ENCODE measurements at regions not wholly inside any gene's neighbourhood (a gene's known extent, or its start where the extent isn't known, plus 50 kb on each side); places are given as distances from the start of the nearest gene placed in this dataset.

GRCh38 chr1:218643926-218644325 lies 298.8 kb downstream of the TGFB2 start:
- FAIRE-seq = no peak
- Histone ChIP-seq H3K27me3 (ENCODE audit: control insufficient read depth, insufficient read depth, low read length) (no peaks in the 10 kb centered on the region), H3K4me3 (ENCODE audit: low read depth, low read length) (no peak overlapping the region), H3K36me3 (ENCODE audit: control insufficient read depth, insufficient read depth, low read length) (no peaks in the 10 kb centered on the region)
- TF ChIP-seq CTCF (IDR thresholded peaks at IDR 0.05; ENCODE audit: insufficient read depth, low read length, severe bottlenecking) = no peak
- no peak for DNase-seq (ENCODE audit: low read depth)

GRCh38 chr1:218646288-218646687 lies 301.2 kb downstream of the TGFB2 start:
- TF ChIP-seq CTCF (IDR thresholded peaks at IDR 0.05; ENCODE audit: insufficient read depth, low read length, severe bottlenecking) = no peak
- H3K27me3 ChIP-seq (ENCODE audit: control insufficient read depth, insufficient read depth, low read length) = no peaks in the 10 kb centered on the region
- no peaks in the 10 kb centered on the region for H3K36me3 ChIP-seq (ENCODE audit: control insufficient read depth, insufficient read depth, low read length)
- DNase-seq (ENCODE audit: low read depth) (no peak), FAIRE-seq (no peak)
- no peak overlapping the region for H3K4me3 ChIP-seq (ENCODE audit: low read depth, low read length)

- Histone ChIP-seq H3K36me3 (ENCODE audit: control insufficient read depth, insufficient read depth, low read length) (no peaks in the 10 kb centered on the region), H3K4me3 (ENCODE audit: low read depth, low read length) (no peak overlapping the region), H3K27me3 (ENCODE audit: control insufficient read depth, insufficient read depth, low read length) (no peaks in the 10 kb centered on the region)
- DNase-seq (ENCODE audit: low read depth) (no peak), FAIRE-seq (no peak)
- TF ChIP-seq CTCF (IDR thresholded peaks at IDR 0.05; ENCODE audit: insufficient read depth, low read length, severe bottlenecking) = no peak
These were observed 311.3 kb downstream of the TGFB2 start for GRCh38 chr1:218656301-218657037.

- FAIRE-seq = no peak
These were observed 313.1 kb downstream of the TGFB2 start for GRCh38 chr1:218658269-218658668.

GRCh38 chr1:218658899-218659298 lies 313.8 kb downstream of the TGFB2 start:
- TF ChIP-seq CTCF (IDR thresholded peaks at IDR 0.05; ENCODE audit: insufficient read depth, low read length, severe bottlenecking) = no peak
- no peak for FAIRE-seq
- peak; percentile 86 for DNase-seq (ENCODE audit: low read depth)

More at GRCh38 chr1:218658269-218658668, 313.1 kb downstream of the TGFB2 start:
- no peaks in the 10 kb centered on the region for H3K27me3 ChIP-seq (ENCODE audit: control insufficient read depth, insufficient read depth, low read length)
- H3K36me3 ChIP-seq (ENCODE audit: control insufficient read depth, insufficient read depth, low read length) = no peaks in the 10 kb centered on the region
- no peak for DNase-seq (ENCODE audit: low read depth)
- TF ChIP-seq CTCF (IDR thresholded peaks at IDR 0.05; ENCODE audit: insufficient read depth, low read length, severe bottlenecking) = no peak
- no peak overlapping the region for H3K4me3 ChIP-seq (ENCODE audit: low read depth, low read length)

More at GRCh38 chr1:218658899-218659298, 313.8 kb downstream of the TGFB2 start:
- H3K27me3 ChIP-seq (ENCODE audit: control insufficient read depth, insufficient read depth, low read length) = no peaks in the 10 kb centered on the region
- no peak overlapping the region for H3K4me3 ChIP-seq (ENCODE audit: low read depth, low read length)
- no peaks in the 10 kb centered on the region for H3K36me3 ChIP-seq (ENCODE audit: control insufficient read depth, insufficient read depth, low read length)

Data from bronchial epithelial cell (primary cell).